PC-3 (cell line): ENCODE measurements at regions not wholly inside any gene's neighbourhood (a gene's known extent, or its start where the extent isn't known, plus 50 kb on each side); places are given as distances from the start of the nearest gene placed in this dataset.

Source experiments
- EZH2 ChIP-seq: fragments of 300-600 bp; sonication (generic); IDR thresholded peaks from one replicate; pipeline ENCODE4 v1.6.1; 2017; ENCODE audit warnings: antibody characterized with exemption, mild to moderate bottlenecking, low read length; ENCODE audit not compliant: unreplicated experiment
- TF ChIP-seq, protein P1 (sequence below): fragments of 300-600 bp; sonication (generic); conservative IDR thresholded peaks from 2 replicates; pipeline ENCODE4 v1.5.1; 2017; ENCODE audit warnings: antibody characterized with exemption, low read depth, mild to moderate bottlenecking, low read length

DNA sequence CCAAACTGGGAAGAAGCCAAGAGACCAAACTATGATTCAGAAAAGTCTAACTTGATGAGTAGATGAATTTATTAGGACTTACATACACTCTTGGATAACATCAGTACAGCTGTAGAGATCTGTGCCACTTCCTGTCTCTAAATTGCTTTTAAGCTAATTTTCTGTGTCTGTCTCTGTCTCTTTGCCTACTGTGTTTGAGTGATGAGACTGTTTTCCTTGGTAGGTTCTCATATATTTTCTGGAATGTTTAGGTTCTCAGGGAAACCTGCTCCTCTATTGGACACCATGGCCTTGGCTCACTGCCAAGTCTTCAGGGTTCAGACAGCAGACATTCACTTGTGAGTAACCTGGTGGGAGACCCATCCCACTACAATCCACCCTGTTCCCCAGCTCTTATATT lies 103.5 kb upstream of the KIF2B start:
- TF ChIP-seq, protein P1, sequence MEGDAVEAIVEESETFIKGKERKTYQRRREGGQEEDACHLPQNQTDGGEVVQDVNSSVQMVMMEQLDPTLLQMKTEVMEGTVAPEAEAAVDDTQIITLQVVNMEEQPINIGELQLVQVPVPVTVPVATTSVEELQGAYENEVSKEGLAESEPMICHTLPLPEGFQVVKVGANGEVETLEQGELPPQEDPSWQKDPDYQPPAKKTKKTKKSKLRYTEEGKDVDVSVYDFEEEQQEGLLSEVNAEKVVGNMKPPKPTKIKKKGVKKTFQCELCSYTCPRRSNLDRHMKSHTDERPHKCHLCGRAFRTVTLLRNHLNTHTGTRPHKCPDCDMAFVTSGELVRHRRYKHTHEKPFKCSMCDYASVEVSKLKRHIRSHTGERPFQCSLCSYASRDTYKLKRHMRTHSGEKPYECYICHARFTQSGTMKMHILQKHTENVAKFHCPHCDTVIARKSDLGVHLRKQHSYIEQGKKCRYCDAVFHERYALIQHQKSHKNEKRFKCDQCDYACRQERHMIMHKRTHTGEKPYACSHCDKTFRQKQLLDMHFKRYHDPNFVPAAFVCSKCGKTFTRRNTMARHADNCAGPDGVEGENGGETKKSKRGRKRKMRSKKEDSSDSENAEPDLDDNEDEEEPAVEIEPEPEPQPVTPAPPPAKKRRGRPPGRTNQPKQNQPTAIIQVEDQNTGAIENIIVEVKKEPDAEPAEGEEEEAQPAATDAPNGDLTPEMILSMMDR, result no peak
- TF ChIP-seq EZH2, result no peak
